ENCODE measurements at regions not wholly inside any gene's neighbourhood (a gene's known extent, or its start where the extent isn't known, plus 50 kb on each side); places are given as distances from the start of the nearest gene placed in this dataset.
A peak's percentile ranks its signal among the peaks of the same experiment; 100 is the strongest.

- H3K27me3 ChIP-seq (ENCODE audit: insufficient read depth, low read depth, severe bottlenecking) = peaks cover 12% of the 10 kb centered on the region
- TF ChIP-seq, protein P1, sequence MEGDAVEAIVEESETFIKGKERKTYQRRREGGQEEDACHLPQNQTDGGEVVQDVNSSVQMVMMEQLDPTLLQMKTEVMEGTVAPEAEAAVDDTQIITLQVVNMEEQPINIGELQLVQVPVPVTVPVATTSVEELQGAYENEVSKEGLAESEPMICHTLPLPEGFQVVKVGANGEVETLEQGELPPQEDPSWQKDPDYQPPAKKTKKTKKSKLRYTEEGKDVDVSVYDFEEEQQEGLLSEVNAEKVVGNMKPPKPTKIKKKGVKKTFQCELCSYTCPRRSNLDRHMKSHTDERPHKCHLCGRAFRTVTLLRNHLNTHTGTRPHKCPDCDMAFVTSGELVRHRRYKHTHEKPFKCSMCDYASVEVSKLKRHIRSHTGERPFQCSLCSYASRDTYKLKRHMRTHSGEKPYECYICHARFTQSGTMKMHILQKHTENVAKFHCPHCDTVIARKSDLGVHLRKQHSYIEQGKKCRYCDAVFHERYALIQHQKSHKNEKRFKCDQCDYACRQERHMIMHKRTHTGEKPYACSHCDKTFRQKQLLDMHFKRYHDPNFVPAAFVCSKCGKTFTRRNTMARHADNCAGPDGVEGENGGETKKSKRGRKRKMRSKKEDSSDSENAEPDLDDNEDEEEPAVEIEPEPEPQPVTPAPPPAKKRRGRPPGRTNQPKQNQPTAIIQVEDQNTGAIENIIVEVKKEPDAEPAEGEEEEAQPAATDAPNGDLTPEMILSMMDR (IDR thresholded peaks at IDR 0.05; ENCODE audit: low read depth, low read length) = no peak
- DNase-seq = no peak
Measured at GRCh38 chrX:151830911-151831310, 81.8 kb upstream of the MAGEA4 start.

GRCh38 chrX:151852294-151852693, 60.4 kb upstream of the MAGEA4 start:
- no peak overlapping the region for H3K27ac ChIP-seq

More at GRCh38 chrX:151830911-151831310, 81.8 kb upstream of the MAGEA4 start:
- Histone ChIP-seq H3K4me3 (ENCODE audit: low read depth, low read length) (no peak overlapping the region), H3K36me3 (no peaks in the 10 kb centered on the region), H3K27ac (no peak overlapping the region), H3K9me3 (ENCODE audit: severe bottlenecking) (no peaks in the 10 kb centered on the region)

GRCh38 chrX:151854726-151855495, 57.8 kb upstream of the MAGEA4 start:
- H3K27me3 ChIP-seq (ENCODE audit: insufficient read depth, low read depth, severe bottlenecking) = peaks cover 14% of the 10 kb centered on the region
- no peak overlapping the region for H3K4me3 ChIP-seq (ENCODE audit: low read depth, low read length)
- no peaks in the 10 kb centered on the region for H3K9me3 ChIP-seq (ENCODE audit: severe bottlenecking)
- H3K36me3 ChIP-seq = no peaks in the 10 kb centered on the region
- H3K27ac ChIP-seq = no peak overlapping the region
- TF ChIP-seq, protein P1 (IDR thresholded peaks at IDR 0.05; ENCODE audit: low read depth, low read length) = no peak
- DNase-seq = no peak

More at GRCh38 chrX:151852294-151852693, 60.4 kb upstream of the MAGEA4 start:
- no peak for DNase-seq
- TF ChIP-seq, protein P1 (IDR thresholded peaks at IDR 0.05; ENCODE audit: low read depth, low read length) = peak; percentile 58
- no peaks in the 10 kb centered on the region for H3K9me3 ChIP-seq (ENCODE audit: severe bottlenecking)
- H3K4me3 ChIP-seq (ENCODE audit: low read depth, low read length) = no peak overlapping the region
- peaks cover 14% of the 10 kb centered on the region for H3K27me3 ChIP-seq (ENCODE audit: insufficient read depth, low read depth, severe bottlenecking)
- H3K36me3 ChIP-seq = no peaks in the 10 kb centered on the region

- H3K4me3 ChIP-seq (ENCODE audit: low read depth, low read length) = no peak overlapping the region
- no peak overlapping the region for H3K27ac ChIP-seq
- H3K9me3 ChIP-seq (ENCODE audit: severe bottlenecking) = no peaks in the 10 kb centered on the region
- DNase-seq = no peak
- no peaks in the 10 kb centered on the region for H3K36me3 ChIP-seq
- peaks cover 10% of the 10 kb centered on the region for H3K27me3 ChIP-seq (ENCODE audit: insufficient read depth, low read depth, severe bottlenecking)
- TF ChIP-seq, protein P1 (IDR thresholded peaks at IDR 0.05; ENCODE audit: low read depth, low read length) = no peak
Measured at GRCh38 chrX:151859481-151859880, 53.2 kb upstream of the MAGEA4 start.

GRCh38 chrX:151860827-151861226, 51.9 kb upstream of the MAGEA4 start:
- H3K27me3 ChIP-seq (ENCODE audit: insufficient read depth, low read depth, severe bottlenecking) = no peaks in the 10 kb centered on the region
- no peak overlapping the region for H3K4me3 ChIP-seq (ENCODE audit: low read depth, low read length)
- H3K27ac ChIP-seq = no peak overlapping the region
- TF ChIP-seq, protein P1 (IDR thresholded peaks at IDR 0.05; ENCODE audit: low read depth, low read length) = no peak
- no peak for DNase-seq
- H3K36me3 ChIP-seq = no peaks in the 10 kb centered on the region
- H3K9me3 ChIP-seq (ENCODE audit: severe bottlenecking) = no peaks in the 10 kb centered on the region
